Gastroesophageal sphincter (tissue), 3 donors: ENCODE measurements at regions not wholly inside any gene's neighbourhood (a gene's known extent, or its start where the extent isn't known, plus 50 kb on each side); places are given as distances from the start of the nearest gene placed in this dataset.

Source experiments
- POLR2A ChIP-seq, 2 donors: fragments of 450-650 bp; IDR thresholded peaks; one replicate each; pipeline ENCODE4 v1.6.1; 2017; ENCODE audit warnings: antibody characterized with exemption in 2 of 2, mild to moderate bottlenecking in 2 of 2, moderate library complexity in 1 of 2
- TF ChIP-seq, protein P1 (sequence below), 4 experiments: fragments of 200-600 bp in 2 of 4; fragments of 450-650 bp in 2 of 4; sonication (generic) in 1 of 4; IDR thresholded peaks; one replicate each; pipeline ENCODE4 v1.5.1; 2017 to 2019; ENCODE audit warnings: antibody characterized with exemption in 4 of 4, mild to moderate bottlenecking in 2 of 4, moderate library complexity in 2 of 4

DNA sequence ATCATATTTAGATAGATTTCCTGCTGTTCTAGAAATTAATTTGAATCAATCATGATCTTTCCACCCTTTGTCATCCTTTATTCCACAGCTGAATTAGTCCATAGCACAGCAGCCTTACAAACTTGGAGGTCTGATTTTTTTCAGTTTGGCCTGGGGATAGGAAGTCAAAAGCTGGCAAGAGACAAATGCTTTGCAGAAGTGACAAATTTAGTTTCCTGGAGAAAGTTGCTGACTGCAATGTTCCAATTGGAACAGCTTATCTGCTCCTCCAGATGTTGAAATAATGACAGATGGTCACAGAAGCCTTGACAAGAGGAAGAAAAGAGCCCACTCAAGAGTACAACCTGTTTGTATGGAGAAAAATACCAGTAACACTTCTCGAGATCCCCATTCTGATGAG lies 1276.1 kb upstream of the CDH8 start:
- TF ChIP-seq, protein P1, sequence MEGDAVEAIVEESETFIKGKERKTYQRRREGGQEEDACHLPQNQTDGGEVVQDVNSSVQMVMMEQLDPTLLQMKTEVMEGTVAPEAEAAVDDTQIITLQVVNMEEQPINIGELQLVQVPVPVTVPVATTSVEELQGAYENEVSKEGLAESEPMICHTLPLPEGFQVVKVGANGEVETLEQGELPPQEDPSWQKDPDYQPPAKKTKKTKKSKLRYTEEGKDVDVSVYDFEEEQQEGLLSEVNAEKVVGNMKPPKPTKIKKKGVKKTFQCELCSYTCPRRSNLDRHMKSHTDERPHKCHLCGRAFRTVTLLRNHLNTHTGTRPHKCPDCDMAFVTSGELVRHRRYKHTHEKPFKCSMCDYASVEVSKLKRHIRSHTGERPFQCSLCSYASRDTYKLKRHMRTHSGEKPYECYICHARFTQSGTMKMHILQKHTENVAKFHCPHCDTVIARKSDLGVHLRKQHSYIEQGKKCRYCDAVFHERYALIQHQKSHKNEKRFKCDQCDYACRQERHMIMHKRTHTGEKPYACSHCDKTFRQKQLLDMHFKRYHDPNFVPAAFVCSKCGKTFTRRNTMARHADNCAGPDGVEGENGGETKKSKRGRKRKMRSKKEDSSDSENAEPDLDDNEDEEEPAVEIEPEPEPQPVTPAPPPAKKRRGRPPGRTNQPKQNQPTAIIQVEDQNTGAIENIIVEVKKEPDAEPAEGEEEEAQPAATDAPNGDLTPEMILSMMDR (IDR thresholded peaks at IDR 0.05), result no peak
- no peak for TF ChIP-seq POLR2A (IDR thresholded peaks at IDR 0.05)
